Adipocyte (in vitro differentiated cells): ENCODE measurements at regions not wholly inside any gene's neighbourhood (a gene's known extent, or its start where the extent isn't known, plus 50 kb on each side); places are given as distances from the start of the nearest gene placed in this dataset.

ENCODE experiments used
- DNase-seq: peaks from one replicate; pipeline ENCODE4 v3.0.0-alpha.2; 2015; ENCODE audit warnings: low read depth
- H3K27me3 ChIP-seq: replicated peaks from 2 replicates; pipeline ENCODE4 v1.7.0; 2013; ENCODE audit warnings: mild to moderate bottlenecking, low read length, moderate library complexity; ENCODE audit not compliant: control insufficient read depth, insufficient read depth
- H3K36me3 ChIP-seq: 2 replicates; pipeline ENCODE4 v1.7.0; 2013; ENCODE audit warnings: low read length, mild to moderate bottlenecking, moderate library complexity; ENCODE audit not compliant: control insufficient read depth, insufficient read depth, severe bottlenecking
- H3K4me1 ChIP-seq: 2 replicates; pipeline ENCODE4 v1.7.0; 2013; ENCODE audit warnings: mild to moderate bottlenecking, low read length, moderate library complexity; ENCODE audit not compliant: control insufficient read depth, insufficient read depth
- H3K4me3 ChIP-seq: 2 replicates; pipeline ENCODE4 v1.7.0; 2013; ENCODE audit warnings: mild to moderate bottlenecking, low read length, moderate library complexity
- H3K9ac ChIP-seq: 2 replicates; pipeline ENCODE4 v1.7.0; 2013; ENCODE audit warnings: mild to moderate bottlenecking, low read length, moderate library complexity
- H3K9me3 ChIP-seq: 2 replicates; pipeline ENCODE4 v1.7.0; 2013; ENCODE audit warnings: mild to moderate bottlenecking, low read length, moderate library complexity; ENCODE audit not compliant: control insufficient read depth

DNA sequence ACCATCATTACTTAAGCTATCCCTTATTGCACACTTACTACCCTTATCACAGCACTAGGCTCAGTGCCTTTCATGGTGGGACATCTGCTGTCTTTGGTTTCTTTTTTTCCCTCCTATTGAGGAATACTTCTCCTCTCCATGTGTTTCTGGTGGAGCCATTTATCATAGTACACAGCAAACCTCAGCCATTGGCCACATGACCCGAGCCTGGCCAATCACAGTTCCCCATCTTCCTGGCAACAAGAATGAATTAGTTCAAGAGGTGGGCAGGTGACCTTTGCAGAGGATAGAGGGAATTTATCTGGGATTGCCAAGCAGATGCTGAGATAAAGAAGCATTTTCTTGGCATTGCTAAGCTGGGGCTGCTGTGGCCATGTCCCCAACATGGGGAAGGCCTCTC lies 101.1 kb upstream of the ZNF618 start:
- DNase-seq, result no peak
- peaks cover 53% of the 10 kb centered on the region for H3K27me3 ChIP-seq
- H3K4me1 ChIP-seq, result peaks cover 24% of the 10 kb centered on the region
- peaks cover 17% of the 10 kb centered on the region for H3K9me3 ChIP-seq
- H3K36me3 ChIP-seq, result no peaks in the 10 kb centered on the region
- no peak overlapping the region for H3K9ac ChIP-seq
- H3K4me3 ChIP-seq, result no peak overlapping the region

DNA sequence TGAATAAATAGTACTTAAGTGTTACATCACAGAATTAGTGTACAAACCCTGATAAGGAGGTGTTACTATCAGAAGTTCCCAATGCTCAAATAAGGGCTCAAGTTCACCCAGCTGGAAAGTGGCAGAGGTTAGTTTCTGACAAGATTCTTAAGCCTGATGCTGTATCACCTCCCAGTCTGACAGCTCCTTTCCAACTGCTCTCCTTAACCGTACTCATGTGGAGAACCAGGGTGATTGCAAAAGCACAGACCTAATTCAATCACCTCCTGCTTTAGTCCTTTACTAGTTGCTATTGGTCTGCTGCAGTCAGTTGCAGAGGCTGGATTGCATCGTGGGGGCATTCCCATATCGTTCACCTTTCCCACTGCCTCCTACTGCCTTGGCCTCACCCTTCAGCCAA lies 100.4 kb upstream of the ZNF618 start:
- no peak overlapping the region for H3K4me3 ChIP-seq
- H3K36me3 ChIP-seq, result no peaks in the 10 kb centered on the region
- no peak overlapping the region for H3K9ac ChIP-seq
- peaks cover 23% of the 10 kb centered on the region for H3K4me1 ChIP-seq
- peaks cover 51% of the 10 kb centered on the region for H3K27me3 ChIP-seq
- DNase-seq, result peak; percentile 45
- H3K9me3 ChIP-seq, result peaks cover 17% of the 10 kb centered on the region

DNA sequence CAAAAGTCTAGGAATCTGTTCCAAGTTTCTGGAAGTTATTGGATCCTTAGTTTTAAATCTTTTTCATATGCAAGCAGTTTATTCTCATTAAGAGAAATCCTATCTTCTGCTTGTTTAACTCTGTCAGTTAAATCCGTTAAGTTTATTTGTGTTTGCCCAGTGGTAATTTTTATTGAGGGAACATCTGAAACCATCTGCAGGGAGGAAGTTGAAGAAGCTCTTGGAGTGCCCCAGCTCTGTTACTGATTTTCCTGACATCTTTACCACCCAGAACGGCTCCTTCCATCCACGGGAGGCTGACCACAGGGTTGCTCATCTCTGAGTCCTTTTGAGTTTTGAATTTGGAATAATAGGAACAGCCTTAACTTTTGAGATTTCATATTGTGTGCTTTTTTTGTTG lies 99.9 kb upstream of the ZNF618 start:
- peak; percentile 16 for DNase-seq
- Histone ChIP-seq H3K36me3 (no peaks in the 10 kb centered on the region), H3K4me3 (no peak overlapping the region), H3K9me3 (peaks cover 17% of the 10 kb centered on the region), H3K27me3 (peaks cover 53% of the 10 kb centered on the region), H3K9ac (no peak overlapping the region), H3K4me1 (peaks cover 18% of the 10 kb centered on the region)

DNA sequence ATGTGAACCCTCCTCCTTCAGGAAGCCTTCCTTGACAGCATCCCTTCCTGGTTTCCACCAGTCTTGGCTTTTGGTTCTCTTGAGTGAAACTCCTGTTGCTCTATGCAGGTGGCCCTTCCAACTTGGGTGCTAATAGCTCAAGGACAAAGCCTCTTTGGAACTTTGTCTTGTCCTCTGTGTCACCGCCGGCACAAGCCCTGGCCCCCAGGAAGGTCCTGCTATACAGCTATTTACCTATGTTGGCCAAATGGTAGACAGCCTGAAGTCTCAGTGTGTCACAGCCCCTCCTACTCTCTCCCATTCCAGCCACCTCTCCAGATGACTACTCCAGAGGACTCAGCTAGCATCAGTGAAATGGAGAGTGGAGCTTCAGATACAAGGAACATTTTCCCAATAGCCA lies 94.7 kb upstream of the ZNF618 start:
- Histone ChIP-seq H3K4me1 (peaks cover 4% of the 10 kb centered on the region), H3K27me3 (peaks cover 71% of the 10 kb centered on the region), H3K9me3 (peaks cover 11% of the 10 kb centered on the region), H3K36me3 (no peaks in the 10 kb centered on the region), H3K9ac (no peak overlapping the region), H3K4me3 (no peak overlapping the region)
- DNase-seq, result no peak

DNA sequence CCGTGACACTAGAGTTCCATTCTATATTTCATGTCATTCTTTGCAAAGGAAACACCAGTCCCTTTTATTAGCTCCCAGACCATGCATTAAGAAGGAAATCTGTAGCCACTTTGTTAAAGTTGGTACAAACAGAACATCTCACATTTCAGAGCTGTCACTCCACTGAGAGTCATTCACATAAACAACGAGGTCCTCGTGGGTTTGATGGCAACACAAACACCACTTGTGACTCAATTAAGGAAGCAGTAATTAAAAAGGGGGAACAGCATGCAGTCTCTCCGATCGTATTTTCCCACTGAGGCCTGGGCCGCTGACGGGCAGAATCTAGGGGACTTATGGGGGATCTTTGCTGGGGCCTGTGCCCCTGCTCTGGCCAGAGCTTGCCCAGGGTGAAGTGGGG lies 94.2 kb upstream of the ZNF618 start:
- peaks cover 11% of the 10 kb centered on the region for H3K9me3 ChIP-seq
- H3K9ac ChIP-seq, result no peak overlapping the region
- no peak for DNase-seq
- H3K4me3 ChIP-seq, result no peak overlapping the region
- peaks cover 4% of the 10 kb centered on the region for H3K4me1 ChIP-seq
- peaks cover 71% of the 10 kb centered on the region for H3K27me3 ChIP-seq
- H3K36me3 ChIP-seq, result no peaks in the 10 kb centered on the region

DNA sequence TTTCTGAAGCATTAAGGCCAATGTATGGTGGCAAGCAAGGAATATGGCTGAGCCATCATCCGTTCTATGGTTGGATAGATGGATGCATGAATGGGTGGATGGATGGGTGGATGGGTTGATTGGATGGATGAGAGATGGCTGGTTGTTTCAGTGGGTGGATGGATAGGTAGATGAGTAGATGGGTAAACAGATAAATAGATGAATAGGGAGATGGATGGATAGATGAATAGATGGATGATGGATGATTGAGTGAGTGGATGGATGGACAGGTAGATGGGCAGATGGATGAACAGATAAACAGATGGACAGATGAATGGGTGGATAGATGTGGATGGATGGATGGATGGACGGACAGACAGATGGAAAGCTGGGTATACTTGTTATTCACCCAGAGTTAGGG lies 92.6 kb upstream of the ZNF618 start:
- Histone ChIP-seq H3K4me3 (no peak overlapping the region), H3K4me1 (peaks cover 4% of the 10 kb centered on the region), H3K9me3 (peaks cover 6% of the 10 kb centered on the region), H3K9ac (no peak overlapping the region), H3K36me3 (no peaks in the 10 kb centered on the region), H3K27me3 (peaks cover 78% of the 10 kb centered on the region)
- DNase-seq, result no peak

DNA sequence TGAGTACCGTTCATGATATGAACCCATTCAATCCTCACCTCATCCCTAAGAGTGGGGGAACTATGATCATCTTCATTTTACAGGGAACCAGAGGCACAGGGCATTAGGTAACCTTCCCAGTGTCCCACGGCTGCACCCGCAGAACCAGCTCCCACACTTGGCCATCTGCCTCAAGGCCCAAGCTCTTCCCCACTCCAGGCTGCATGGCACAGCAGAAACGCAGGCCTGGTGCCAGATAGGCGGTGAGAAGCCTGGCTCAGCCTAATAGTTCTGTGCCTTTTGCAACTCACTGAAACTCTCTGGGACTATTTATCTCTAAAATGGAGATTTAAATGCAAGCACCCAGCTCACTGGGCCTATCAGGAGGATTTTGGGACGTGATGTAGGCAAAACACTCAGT lies 90.8 kb upstream of the ZNF618 start:
- no peak overlapping the region for H3K9ac ChIP-seq
- H3K4me1 ChIP-seq, result peaks cover 4% of the 10 kb centered on the region
- peaks cover 5% of the 10 kb centered on the region for H3K9me3 ChIP-seq
- no peak overlapping the region for H3K4me3 ChIP-seq
- no peak for DNase-seq
- peaks cover 86% of the 10 kb centered on the region for H3K27me3 ChIP-seq
- no peaks in the 10 kb centered on the region for H3K36me3 ChIP-seq

DNA sequence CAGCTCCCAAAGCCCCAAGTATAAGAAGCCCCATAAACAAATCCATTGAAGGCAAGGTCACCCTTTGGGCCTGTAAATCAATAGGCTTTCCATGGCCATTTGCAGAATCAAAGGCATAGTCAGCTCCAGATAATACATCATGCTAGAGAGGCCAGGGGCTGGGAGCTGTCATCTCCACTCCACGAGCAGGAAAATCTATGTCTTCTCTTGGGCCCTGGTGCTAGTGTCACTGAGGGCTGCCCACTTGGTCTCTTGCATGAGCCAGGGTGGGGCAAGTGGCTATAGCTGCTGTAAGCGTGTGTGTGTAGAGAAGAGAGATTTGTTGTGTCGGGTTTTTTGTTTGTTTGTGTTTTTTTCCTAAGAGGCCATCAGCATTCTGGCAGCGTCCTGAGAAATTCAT lies 90.0 kb upstream of the ZNF618 start:
- H3K4me3 ChIP-seq, result no peak overlapping the region
- DNase-seq, result no peak
- H3K36me3 ChIP-seq, result no peaks in the 10 kb centered on the region
- H3K9me3 ChIP-seq, result peaks cover 11% of the 10 kb centered on the region
- H3K9ac ChIP-seq, result no peak overlapping the region
- H3K4me1 ChIP-seq, result peaks cover 4% of the 10 kb centered on the region
- peaks cover 88% of the 10 kb centered on the region for H3K27me3 ChIP-seq

DNA sequence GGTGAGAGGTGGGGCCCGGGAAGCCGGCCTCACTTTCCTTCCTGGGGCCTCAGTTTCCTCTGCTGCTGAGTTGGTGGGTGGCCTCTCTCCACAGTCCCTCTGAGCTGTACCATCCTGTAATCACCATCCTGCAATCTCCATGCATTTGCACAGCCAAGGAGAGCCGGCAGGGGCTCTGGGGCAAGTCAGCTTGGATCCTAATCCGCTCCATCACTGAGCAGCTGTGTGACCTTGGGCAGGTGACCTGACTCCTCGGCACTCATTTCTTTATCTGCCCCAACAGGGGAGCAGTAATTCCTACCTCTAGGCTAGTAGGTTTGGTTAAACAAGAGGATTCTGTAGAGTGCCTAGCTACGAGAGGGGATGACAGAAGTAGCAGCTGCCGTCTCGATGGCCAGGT lies 88.2 kb upstream of the ZNF618 start:
- Histone ChIP-seq H3K9me3 (peaks cover 16% of the 10 kb centered on the region), H3K4me3 (no peak overlapping the region), H3K9ac (no peak overlapping the region), H3K36me3 (no peaks in the 10 kb centered on the region), H3K27me3 (peaks cover 78% of the 10 kb centered on the region), H3K4me1 (peaks cover 4% of the 10 kb centered on the region)
- no peak for DNase-seq

DNA sequence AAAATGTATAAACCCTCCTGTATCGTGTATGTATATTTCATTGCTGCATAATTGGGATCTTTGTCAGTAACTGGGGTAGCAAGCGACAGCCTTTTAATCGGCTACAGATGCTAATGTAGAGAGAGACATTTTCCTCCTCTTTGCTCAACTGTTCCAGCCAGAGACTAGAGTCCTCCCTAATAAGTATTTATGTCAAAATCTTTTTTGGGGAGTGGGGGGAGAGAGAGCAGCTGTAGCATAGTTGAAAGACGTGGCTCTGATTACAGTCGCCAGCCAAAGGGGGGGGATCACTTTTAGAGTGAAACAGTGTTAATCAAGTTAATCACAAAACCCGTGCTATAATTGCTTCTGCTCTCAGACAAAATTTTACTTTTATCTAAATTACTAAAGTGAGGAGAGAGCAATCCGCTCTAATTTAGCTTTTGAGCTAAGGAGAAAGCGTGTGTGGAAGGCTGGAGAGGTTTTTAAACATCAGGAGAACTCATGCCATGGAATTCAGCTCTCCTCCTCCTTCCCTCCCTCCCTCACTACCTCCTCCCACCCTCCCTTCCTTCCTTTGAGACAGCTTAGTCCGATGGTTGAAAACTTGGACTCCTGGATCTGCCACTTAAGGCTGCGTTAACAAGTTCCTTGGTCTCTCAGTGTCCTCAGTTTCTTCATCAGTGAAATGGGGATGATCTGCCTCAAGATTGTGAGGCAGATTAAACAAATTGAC lies 87.3 kb upstream of the ZNF618 start:
- Histone ChIP-seq H3K4me3 (no peak overlapping the region), H3K4me1 (peaks cover 4% of the 10 kb centered on the region), H3K27me3 (peaks cover 70% of the 10 kb centered on the region), H3K9ac (no peak overlapping the region), H3K9me3 (peaks cover 10% of the 10 kb centered on the region), H3K36me3 (no peaks in the 10 kb centered on the region)
- no peak for DNase-seq

DNA sequence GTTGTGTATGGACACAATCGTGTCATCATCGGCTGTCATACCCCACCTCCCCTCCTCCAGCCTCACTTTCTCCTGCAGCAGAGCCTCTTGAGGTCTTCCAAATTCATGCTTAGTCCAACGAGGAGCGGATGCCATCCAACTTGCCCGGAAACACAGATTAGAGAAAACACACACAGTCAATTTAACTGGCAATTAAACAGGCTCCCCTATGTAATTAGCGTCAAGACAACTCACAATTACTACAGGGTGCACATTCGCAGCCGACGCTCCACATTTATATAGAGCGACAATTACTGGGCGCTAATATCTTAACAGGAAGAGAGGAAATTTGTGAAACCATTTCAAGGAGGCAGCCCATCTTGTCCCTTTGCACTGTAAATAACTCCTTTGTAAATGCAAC lies 86.0 kb upstream of the ZNF618 start:
- peaks cover 66% of the 10 kb centered on the region for H3K27me3 ChIP-seq

DNA sequence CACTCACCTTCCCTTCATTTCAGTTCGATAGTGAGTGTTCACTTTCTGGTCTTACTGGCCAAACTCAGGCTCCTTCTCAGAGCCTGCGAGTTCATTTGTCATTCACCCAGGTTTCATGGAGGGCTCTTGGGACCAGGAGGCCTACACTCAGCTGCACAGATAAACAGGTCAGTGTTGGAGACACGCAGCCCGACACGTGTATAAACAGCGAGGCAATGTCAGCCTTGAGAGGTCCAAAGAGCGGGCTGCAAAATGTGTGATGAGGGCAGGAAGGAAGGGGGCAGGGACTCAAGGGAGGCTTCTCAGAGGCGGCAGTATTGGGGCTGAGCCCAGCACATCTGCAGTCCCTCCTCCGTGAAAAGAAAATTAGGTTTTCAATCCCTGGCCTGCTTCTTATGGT lies 82.6 kb upstream of the ZNF618 start:
- Histone ChIP-seq H3K4me3 (no peak overlapping the region), H3K9ac (no peak overlapping the region), H3K4me1 (no peaks in the 10 kb centered on the region), H3K9me3 (peaks cover 10% of the 10 kb centered on the region), H3K36me3 (no peaks in the 10 kb centered on the region), H3K27me3 (peaks cover 69% of the 10 kb centered on the region)
- no peak for DNase-seq

More for the DNA sequence above, 86.0 kb upstream of the ZNF618 start:
- peaks cover 10% of the 10 kb centered on the region for H3K9me3 ChIP-seq
- no peak overlapping the region for H3K4me3 ChIP-seq
- peaks cover 4% of the 10 kb centered on the region for H3K4me1 ChIP-seq
- no peaks in the 10 kb centered on the region for H3K36me3 ChIP-seq
- no peak for DNase-seq
- H3K9ac ChIP-seq, result no peak overlapping the region
